ENCODE measurements at regions not wholly inside any gene's neighbourhood (a gene's known extent, or its start where the extent isn't known, plus 50 kb on each side); places are given as distances from the start of the nearest gene placed in this dataset.

- WGBS, 2 experiments (ENCODE audit: extremely low coverage in 2 of 2, insufficient read length in 1 of 2): no CpG with 5 or more reads among the region's 2 CpGs
- Histone ChIP-seq H2AK5ac (ENCODE audit: low read depth, low read length) (no peak overlapping the region), H3K23ac (ENCODE audit: low read depth, low read length) (no peak overlapping the region), H3K14ac (replicated peaks; ENCODE audit: low read depth, low read length) (no peak overlapping the region), H3K56ac (ENCODE audit: extremely low read depth, insufficient read depth, low read length) (no peak overlapping the region), H3K4me1 (ENCODE audit: control insufficient read depth, insufficient read depth, low read length) (peaks cover 4% of the 10 kb centered on the region), H3K18ac (ENCODE audit: low read depth, low read length) (no peak overlapping the region), H2BK15ac (ENCODE audit: low read depth, low read length) (no peak overlapping the region), H3K4ac (ENCODE audit: low read depth, low read length) (no peak overlapping the region), H3K36me3 (ENCODE audit: control insufficient read depth, insufficient read depth, low read length) (no peaks in the 10 kb centered on the region), H3K4me2 (ENCODE audit: low read depth, low read length) (no peak overlapping the region), H2BK120ac (ENCODE audit: low read depth, low read length) (no peak overlapping the region), H3K27me3 (ENCODE audit: control insufficient read depth, insufficient read depth, low read length) (no peaks in the 10 kb centered on the region), H3K9me1 (ENCODE audit: insufficient read depth, low read length) (peaks cover 4% of the 10 kb centered on the region; the same call in 1 of the 2 replicates), H3K9me3 (ENCODE audit: control insufficient read depth, insufficient read depth, low read length) (no peaks in the 10 kb centered on the region), H4K5ac (ENCODE audit: low read depth, low read length) (no peak overlapping the region; the same call in 1 of the 2 replicates), H4K20me1 (ENCODE audit: insufficient read depth, low read length) (no peaks in the 10 kb centered on the region), H2BK20ac (ENCODE audit: low read depth, low read length) (no peak overlapping the region), H3K79me1 (ENCODE audit: low read depth in 1 of 2, low read length in 2 of 2) (no peaks in the 10 kb centered on the region), H3K4me3 (ENCODE audit: insufficient read depth, low read depth, low read length) (no peak overlapping the region), H2AFZ (replicated peaks; ENCODE audit: low read length, poor library complexity) (no peak overlapping the region), H3K9ac (ENCODE audit: low read depth, low read length) (no peak overlapping the region), H4K91ac (ENCODE audit: insufficient read depth, low read depth, low read length) (no peak overlapping the region), H2BK5ac (ENCODE audit: low read depth, low read length, poor library complexity, severe bottlenecking) (no peak overlapping the region), H3K27ac (ENCODE audit: insufficient read depth, low read length) (no peak overlapping the region), H4K8ac (ENCODE audit: low read depth in 2 of 2, low read length in 2 of 2) (no peak overlapping the region), H2AK9ac (replicated peaks; ENCODE audit: low read depth, low read length, poor library complexity) (no peak overlapping the region)
- BruUV-seq (replicated peaks): no TSS peak
- ChIA-PET CTCF (no interaction called here), POLR2A (ENCODE audit: unreplicated experiment) (interaction anchor here (0.5 to 0.7 kb wide), 2 partner anchors 68 to 327 kb away, joined by 5 to 9 read pairs; no protein-coding TSS in a partner anchor)
- ATAC-seq (ENCODE audit: low read depth) (no peak), DNase-seq (no peak)
- dilution Hi-C loops (cut with HindIII; ENCODE audit: low sequenced_read_pairs, unreplicated experiment): no loop called here
- in situ Hi-C loops (cut with MboI; ENCODE audit: low sequenced_read_pairs): no loop called here
- TF ChIP-seq RCOR1 (IDR thresholded peaks at IDR 0.05; ENCODE audit: insufficient replicate concordance, low read length) (no peak), BHLHE40 (IDR thresholded peaks at IDR 0.05; ENCODE audit: low read depth, low read length) (no peak), RAD21 (IDR thresholded peaks at IDR 0.05; ENCODE audit: low read length) (no peak), CHD1 (IDR thresholded peaks at IDR 0.05; ENCODE audit: low read depth, low read length) (no peak), SMC3 (IDR thresholded peaks at IDR 0.05; ENCODE audit: low read depth, low read length) (no peak), FOS (IDR thresholded peaks at IDR 0.05; ENCODE audit: low read depth, low read length) (no peak), POLR2A (IDR thresholded peaks at IDR 0.05; ENCODE audit: low read depth, low read length) (no peak)
- TF ChIP-seq, protein P1, sequence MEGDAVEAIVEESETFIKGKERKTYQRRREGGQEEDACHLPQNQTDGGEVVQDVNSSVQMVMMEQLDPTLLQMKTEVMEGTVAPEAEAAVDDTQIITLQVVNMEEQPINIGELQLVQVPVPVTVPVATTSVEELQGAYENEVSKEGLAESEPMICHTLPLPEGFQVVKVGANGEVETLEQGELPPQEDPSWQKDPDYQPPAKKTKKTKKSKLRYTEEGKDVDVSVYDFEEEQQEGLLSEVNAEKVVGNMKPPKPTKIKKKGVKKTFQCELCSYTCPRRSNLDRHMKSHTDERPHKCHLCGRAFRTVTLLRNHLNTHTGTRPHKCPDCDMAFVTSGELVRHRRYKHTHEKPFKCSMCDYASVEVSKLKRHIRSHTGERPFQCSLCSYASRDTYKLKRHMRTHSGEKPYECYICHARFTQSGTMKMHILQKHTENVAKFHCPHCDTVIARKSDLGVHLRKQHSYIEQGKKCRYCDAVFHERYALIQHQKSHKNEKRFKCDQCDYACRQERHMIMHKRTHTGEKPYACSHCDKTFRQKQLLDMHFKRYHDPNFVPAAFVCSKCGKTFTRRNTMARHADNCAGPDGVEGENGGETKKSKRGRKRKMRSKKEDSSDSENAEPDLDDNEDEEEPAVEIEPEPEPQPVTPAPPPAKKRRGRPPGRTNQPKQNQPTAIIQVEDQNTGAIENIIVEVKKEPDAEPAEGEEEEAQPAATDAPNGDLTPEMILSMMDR (conservative IDR thresholded peaks at IDR 0.05; ENCODE audit: low read depth, low read length): no peak
- intact Hi-C loops (cut with micrococcal nuclease): no loop called here
These were observed 54.4 kb upstream of the ARID5B start for GRCh38 chr10:61847087-61847486.
